UCSD-AML1 (cell line): ENCODE measurements at regions not wholly inside any gene's neighbourhood (a gene's known extent, or its start where the extent isn't known, plus 50 kb on each side); places are given as distances from the start of the nearest gene placed in this dataset.
A peak's percentile ranks its signal among the peaks of the same experiment; 100 is the strongest.
"Not testable (repeated sequence)": the region's sequence is repeated elsewhere in the genome, so short reads cannot be mapped to it uniquely, and the experiment has no call there.

Experiments
- DNase-seq: peaks from one replicate; lab custom pipeline; 2025; ENCODE audit not compliant: unreplicated experiment; lab: John Stamatoyannopoulos, UW

DNA sequence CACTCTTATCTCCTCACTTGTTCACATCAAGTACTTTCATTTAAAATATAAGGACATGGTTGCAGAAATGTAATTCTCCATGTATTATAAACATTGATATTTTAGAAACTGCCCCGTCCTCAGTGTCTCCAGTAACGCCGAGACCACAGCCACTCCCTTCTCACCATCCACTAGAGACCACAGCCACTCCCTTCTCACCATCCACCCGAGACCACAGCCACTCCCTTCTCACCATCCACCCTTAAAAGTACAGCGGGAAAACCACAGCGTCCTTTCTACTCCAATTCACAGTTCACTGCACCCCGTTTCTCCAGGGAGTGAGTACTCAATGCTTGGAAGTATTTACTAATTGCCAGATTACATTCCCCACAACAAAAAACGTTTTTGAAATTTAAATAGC, 1452.2 kb upstream of the ACVR2A start:
- peak; percentile 9 for DNase-seq

- peak; percentile 10 for DNase-seq
These were observed 1452.6 kb upstream of the ACVR2A start for GRCh38 chr2:146392186-146392585.

DNA sequence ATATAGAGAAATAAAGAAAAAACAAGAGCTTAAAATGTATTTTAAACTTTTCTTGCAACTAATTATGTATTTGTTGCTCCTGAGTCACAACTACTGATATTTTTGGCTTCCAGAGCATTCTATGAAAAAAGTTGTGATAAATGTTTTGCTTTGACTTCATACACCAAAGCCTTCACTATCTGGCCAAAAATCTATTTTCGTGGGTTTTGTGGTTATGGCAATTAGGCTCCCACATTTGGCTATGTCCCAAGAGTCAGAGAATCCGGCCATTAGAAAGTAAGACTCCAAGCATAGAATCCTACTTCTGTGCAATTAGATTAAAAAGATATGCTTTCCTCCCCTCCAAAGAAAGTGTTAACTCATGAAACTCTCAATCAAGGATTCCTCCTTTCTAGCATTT, 1456.1 kb upstream of the ACVR2A start:
- DNase-seq: no peak

GRCh38 chr2:146386096-146386495, 1458.7 kb upstream of the ACVR2A start:
- no peak for DNase-seq

GRCh38 chr2:146385031-146385430, 1459.8 kb upstream of the ACVR2A start:
- no peak for DNase-seq

- DNase-seq: no peak
These were observed 1468.2 kb upstream of the ACVR2A start for GRCh38 chr2:146376511-146377064.

GRCh38 chr2:146374505-146374904, 1470.3 kb upstream of the ACVR2A start:
- no peak for DNase-seq

GRCh38 chr2:146371364-146371763, 1473.5 kb upstream of the ACVR2A start:
- not testable (repeated sequence) for DNase-seq

- no peak for DNase-seq
These were observed 1474.0 kb upstream of the ACVR2A start for GRCh38 chr2:146370826-146371225.

DNA sequence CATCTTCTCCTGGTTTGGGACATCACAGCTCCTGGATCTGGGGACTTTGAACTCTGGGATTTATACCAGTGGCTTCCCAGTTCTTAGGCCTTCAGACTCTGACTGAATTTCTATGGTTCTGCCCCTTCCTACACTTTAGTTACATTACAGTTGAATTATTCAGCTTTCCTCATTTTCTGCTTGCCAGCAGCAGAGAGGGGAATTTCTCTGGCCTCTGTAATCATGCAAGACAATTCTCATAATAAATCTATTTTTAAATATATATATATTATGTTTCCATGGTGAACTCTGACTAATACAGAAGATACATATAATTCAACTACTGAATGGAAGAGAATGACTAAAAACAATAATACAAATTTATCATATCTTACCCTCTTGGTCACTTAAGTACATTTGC, 1478.6 kb upstream of the ACVR2A start:
- DNase-seq: no peak

GRCh38 chr2:146365041-146365440, 1479.8 kb upstream of the ACVR2A start:
- no peak for DNase-seq

DNA sequence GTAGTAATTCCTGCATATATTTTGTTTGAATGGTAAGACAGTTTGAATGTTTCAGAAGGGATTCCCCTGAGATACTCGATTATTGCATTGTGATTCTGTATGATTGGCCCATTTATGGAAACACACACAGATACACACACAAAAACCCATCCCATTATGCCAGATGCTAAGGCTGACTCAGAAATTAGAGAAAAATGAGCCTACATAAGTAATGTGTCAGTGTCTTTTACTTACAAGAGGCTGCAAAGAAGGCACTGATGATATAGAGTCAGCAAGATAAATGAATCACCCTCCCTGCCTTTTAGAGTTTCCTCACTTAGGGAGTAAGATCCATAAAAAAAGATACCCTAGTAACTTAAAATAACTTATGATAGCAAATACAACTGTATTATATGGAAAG, 1481.1 kb upstream of the ACVR2A start:
- DNase-seq: no peak

DNA sequence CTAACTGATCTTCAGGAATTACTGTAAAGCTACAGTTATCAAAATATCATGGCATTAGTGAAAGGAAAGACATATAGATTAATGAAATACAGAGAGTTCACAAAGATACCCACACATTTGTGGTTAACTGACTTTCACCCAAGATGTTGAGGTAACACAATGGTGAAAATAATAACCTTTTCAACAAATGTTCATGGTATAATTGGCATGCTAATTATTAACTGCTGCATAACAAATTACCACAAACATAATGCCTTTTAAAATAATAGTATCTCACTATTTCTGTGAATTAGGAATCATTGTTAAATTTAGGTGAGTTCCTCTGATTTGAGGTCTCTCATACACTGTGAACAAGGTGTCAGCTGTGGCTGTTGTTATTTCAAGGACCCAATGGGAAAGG, 1493.1 kb upstream of the ACVR2A start:
- DNase-seq: no peak

GRCh38 chr2:146349334-146349733, 1495.5 kb upstream of the ACVR2A start:
- DNase-seq: no peak

- DNase-seq: no peak
These were observed 1519.9 kb upstream of the ACVR2A start for GRCh38 chr2:146324951-146325350.

GRCh38 chr2:146323564-146323963, 1521.3 kb upstream of the ACVR2A start:
- DNase-seq: no peak

DNA sequence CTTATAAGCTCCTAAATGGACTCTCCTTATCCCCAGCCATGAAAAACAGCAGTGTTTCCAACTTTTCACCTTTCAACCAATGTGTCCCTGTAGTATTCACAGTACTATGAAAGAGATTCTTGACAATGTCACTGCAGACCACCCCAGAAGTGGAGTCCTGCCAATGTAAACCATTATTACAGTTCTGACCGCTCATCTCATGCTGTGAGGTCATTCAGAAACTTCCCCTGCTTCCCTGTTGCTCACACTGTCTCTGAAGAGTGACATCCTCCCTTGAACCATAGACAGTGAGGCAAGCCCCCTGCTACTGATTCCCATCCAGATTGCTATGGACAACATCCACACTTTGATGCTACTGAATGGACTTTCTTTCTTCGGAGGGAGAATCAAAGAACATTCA, 1523.7 kb upstream of the ACVR2A start:
- DNase-seq: peak; percentile 6

GRCh38 chr2:146317959-146318358, 1526.9 kb upstream of the ACVR2A start:
- no peak for DNase-seq

DNA sequence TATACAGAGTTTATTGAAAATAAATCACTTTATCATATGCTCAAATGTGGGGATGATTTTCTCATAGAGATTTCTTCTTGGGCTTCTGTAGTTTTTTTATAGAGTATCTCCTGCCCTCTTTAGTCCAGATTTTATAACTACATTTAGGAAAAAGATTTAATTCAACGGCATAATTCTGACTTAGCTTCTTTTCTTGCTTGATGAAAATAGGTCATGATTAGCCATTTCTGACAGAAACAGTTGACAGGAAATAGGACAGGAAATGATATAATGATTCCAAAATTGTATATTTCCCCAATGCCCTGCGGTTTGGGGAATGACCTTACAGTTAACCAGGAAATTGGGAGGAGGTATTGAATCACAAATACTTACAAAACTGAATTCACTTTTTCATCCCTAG, 1531.9 kb upstream of the ACVR2A start:
- DNase-seq: no peak

- DNase-seq: no peak
These were observed 1539.7 kb upstream of the ACVR2A start for GRCh38 chr2:146305164-146305563.

GRCh38 chr2:146301287-146301686, 1543.5 kb upstream of the ACVR2A start:
- DNase-seq: no peak

DNA sequence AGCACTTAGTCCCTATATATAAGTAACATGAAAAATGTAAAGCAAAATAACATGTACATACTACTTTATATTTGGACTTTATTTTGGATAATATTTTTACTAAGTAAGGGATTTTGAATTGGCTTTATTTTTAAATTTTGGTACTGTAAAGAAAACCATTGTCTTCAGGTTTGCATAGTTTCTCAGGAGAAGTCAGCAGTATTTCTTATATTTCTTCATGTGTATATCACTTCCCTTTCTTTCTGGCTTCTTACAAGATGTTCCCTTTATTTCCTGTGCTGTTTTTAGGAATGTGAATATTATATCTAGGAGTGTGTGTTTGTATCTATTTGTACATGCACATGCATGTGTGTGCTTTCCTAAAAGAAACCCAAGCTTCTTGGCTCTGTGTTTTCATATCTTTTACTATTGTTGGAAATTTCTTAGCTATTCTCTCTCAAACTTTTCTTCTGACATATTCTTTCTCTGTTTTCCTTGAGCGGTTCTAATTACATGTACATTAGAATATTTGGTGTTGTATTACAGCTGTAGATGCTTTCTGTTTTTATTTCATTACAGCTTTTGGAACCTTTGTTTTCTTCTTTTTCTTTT, 1549.7 kb upstream of the ACVR2A start:
- no peak for DNase-seq

GRCh38 chr2:146287281-146287680, 1557.5 kb upstream of the ACVR2A start:
- no peak for DNase-seq
